Caco-2 (cell line): ENCODE measurements at regions not wholly inside any gene's neighbourhood (a gene's known extent, or its start where the extent isn't known, plus 50 kb on each side); places are given as distances from the start of the nearest gene placed in this dataset.
"Not testable (repeated sequence)": the region's sequence is repeated elsewhere in the genome, so short reads cannot be mapped to it uniquely, and the experiment has no call there.

Experiments
- BruUV-seq: library from RNA; stranded (reverse); fragments of 400-500 nt; replicated peaks from 2 replicates; lab custom pipeline; 2021; lab: Mats Ljungman, UMichigan
- CTCF ChIA-PET: fragments of 300-600 bp; sonication (Branson Sonifier 250); formaldehyde crosslinking; loops from one replicate; lab custom pipeline; 2022; ENCODE audit warnings: antibody characterized with exemption; lab: Charles Lee
- POLR2A ChIA-PET: fragments of 300-600 bp; sonication (Branson Sonifier 250); formaldehyde crosslinking; loops from one replicate; lab custom pipeline; 2022; ENCODE audit warnings: antibody characterized with exemption; lab: Charles Lee
- DNase-seq, 2 experiments: peaks; one replicate each; pipeline versions ENCODE4 v3.0.0 to v3.0.0-alpha.2; 2020 to 2022
- H3K27me3 ChIP-seq: replicated peaks from 2 replicates; pipeline ENCODE4 v1.6.0; 2011; ENCODE audit warnings: low read length; ENCODE audit not compliant: control insufficient read depth, insufficient read depth
- H3K36me3 ChIP-seq: 2 replicates; pipeline ENCODE4 v1.5.1; 2011; ENCODE audit warnings: low read length; ENCODE audit not compliant: control insufficient read depth, insufficient read depth
- H3K4me1 ChIP-seq: fragments of 250-450 bp; sonication (Bioruptor Pico); 2 replicates; pipeline ENCODE4 v1.5.1; 2020; ENCODE audit warnings: mild to moderate bottlenecking
- H3K4me3 ChIP-seq: 2 replicates; pipeline ENCODE4 v1.5.1; 2011; ENCODE audit warnings: low read depth, mild to moderate bottlenecking, control low read depth, low read length
- H3K9me3 ChIP-seq: fragments of 250-450 bp; sonication (Bioruptor Pico); 2 replicates; pipeline ENCODE4 v1.5.1; 2020; ENCODE audit warnings: mild to moderate bottlenecking, moderate library complexity
- H3K27ac Mint-ChIP-seq: one replicate; pipeline ENCODE4 v1.8.0; 2022; ENCODE audit warnings: mixed read lengths; ENCODE audit not compliant: unreplicated experiment
- H3K27me3 Mint-ChIP-seq: one replicate; pipeline ENCODE4 v1.8.0; 2022; ENCODE audit warnings: mixed read lengths; ENCODE audit not compliant: insufficient read depth, unreplicated experiment
- H3K36me3 Mint-ChIP-seq: one replicate; pipeline ENCODE4 v1.8.0; 2022; ENCODE audit warnings: mild to moderate bottlenecking, mixed read lengths; ENCODE audit not compliant: insufficient read depth, unreplicated experiment
- H3K4me1 Mint-ChIP-seq: one replicate; pipeline ENCODE4 v1.8.0; 2022; ENCODE audit warnings: low read depth, mixed read lengths; ENCODE audit not compliant: unreplicated experiment
- H3K4me3 Mint-ChIP-seq: one replicate; pipeline ENCODE4 v1.8.0; 2022; ENCODE audit warnings: mild to moderate bottlenecking, moderate library complexity, mixed read lengths; ENCODE audit not compliant: unreplicated experiment
- H3K9me3 Mint-ChIP-seq: one replicate; pipeline ENCODE4 v1.8.0; 2022; ENCODE audit warnings: mixed read lengths; ENCODE audit not compliant: unreplicated experiment
- CTCF ChIP-seq, 2 experiments: fragments of 200-600 bp in 1 of 2; IDR thresholded peaks; 1 replicate in 1 of 2; 2 replicates in 1 of 2; pipeline versions ENCODE4 v1.5.1 to v1.8.0; 2011 to 2022; ENCODE audit warnings: antibody characterized with exemption in 1 of 2, control low read depth in 1 of 2, inconsistent platforms in 1 of 2, low read depth in 1 of 2, low read length in 1 of 2, mild to moderate bottlenecking in 1 of 2, moderate library complexity in 1 of 2; ENCODE audit not compliant: insufficient read depth in 1 of 2, severe bottlenecking in 1 of 2, unreplicated experiment in 1 of 2
- intact Hi-C: fragments of 100-400 bp; cut with micrococcal nuclease; formaldehyde crosslinking; loops from one replicate; pipeline ENCODE4 v1.10.0; 2022; ENCODE audit not compliant: unreplicated experiment

GRCh38 chr6:93829757-93830156 is 410.4 kb upstream of the EPHA7 start:
- H3K27me3 ChIP-seq, H3K36me3 Mint-ChIP-seq, H3K4me1 ChIP-seq, CTCF ChIA-PET, H3K4me3 Mint-ChIP-seq, DNase-seq, H3K4me1 Mint-ChIP-seq, H3K27me3 Mint-ChIP-seq, H3K9me3 Mint-ChIP-seq, H3K27ac Mint-ChIP-seq, H3K36me3 ChIP-seq, BruUV-seq, H3K9me3 ChIP-seq, POLR2A ChIA-PET, intact Hi-C loops, H3K4me3 ChIP-seq: not testable (repeated sequence)

- ChIA-PET POLR2A (no interaction called here), CTCF (no interaction called here)
- Mint-ChIP-seq H3K36me3 (no peaks in the 10 kb centered on the region), H3K4me3 (no peak overlapping the region), H3K27ac (no peak overlapping the region), H3K27me3 (no peaks in the 10 kb centered on the region), H3K9me3 (no peaks in the 10 kb centered on the region), H3K4me1 (no peaks in the 10 kb centered on the region)
- no peak for TF ChIP-seq CTCF (IDR thresholded peaks at IDR 0.05; ENCODE audit: insufficient read depth in 1 of 2, low read depth in 1 of 2, low read length in 1 of 2, severe bottlenecking in 1 of 2, unreplicated experiment in 1 of 2)
- no peaks in the 10 kb centered on the region for H3K4me1 ChIP-seq
- no peaks in the 10 kb centered on the region for H3K36me3 ChIP-seq
- BruUV-seq, result no TSS peak
- no peak overlapping the region for H3K4me3 ChIP-seq
- H3K27me3 ChIP-seq, result no peaks in the 10 kb centered on the region
- no peaks in the 10 kb centered on the region for H3K9me3 ChIP-seq
- intact Hi-C loops, result no loop called here
- DNase-seq, result no peak
Observed at GRCh38 chr6:93829009-93829408, 409.6 kb upstream of the EPHA7 start.

- Mint-ChIP-seq H3K36me3 (no peaks in the 10 kb centered on the region), H3K27ac (no peak overlapping the region), H3K4me1 (no peaks in the 10 kb centered on the region), H3K27me3 (no peaks in the 10 kb centered on the region), H3K4me3 (no peak overlapping the region), H3K9me3 (no peaks in the 10 kb centered on the region)
- Histone ChIP-seq H3K9me3 (no peaks in the 10 kb centered on the region), H3K4me1 (no peaks in the 10 kb centered on the region), H3K4me3 (no peak overlapping the region), H3K27me3 (no peaks in the 10 kb centered on the region), H3K36me3 (no peaks in the 10 kb centered on the region)
- DNase-seq, result no peak
- TF ChIP-seq CTCF (IDR thresholded peaks at IDR 0.05; ENCODE audit: insufficient read depth in 1 of 2, low read depth in 1 of 2, low read length in 1 of 2, severe bottlenecking in 1 of 2, unreplicated experiment in 1 of 2), result no peak
- ChIA-PET CTCF (no interaction called here), POLR2A (no interaction called here)
- intact Hi-C loops, result no loop called here
- no TSS peak for BruUV-seq
Observed at GRCh38 chr6:93828553-93828952, 409.2 kb upstream of the EPHA7 start.

- intact Hi-C loops, result no loop called here
- Histone ChIP-seq H3K9me3 (no peaks in the 10 kb centered on the region), H3K27me3 (no peaks in the 10 kb centered on the region), H3K36me3 (no peaks in the 10 kb centered on the region), H3K4me3 (no peak overlapping the region), H3K4me1 (no peaks in the 10 kb centered on the region)
- TF ChIP-seq CTCF (IDR thresholded peaks at IDR 0.05; ENCODE audit: insufficient read depth in 1 of 2, low read depth in 1 of 2, low read length in 1 of 2, severe bottlenecking in 1 of 2, unreplicated experiment in 1 of 2), result no peak
- H3K27me3 Mint-ChIP-seq, result no peaks in the 10 kb centered on the region
- H3K4me3 Mint-ChIP-seq, result no peak overlapping the region
- H3K9me3 Mint-ChIP-seq, result no peaks in the 10 kb centered on the region
- ChIA-PET POLR2A (no interaction called here), CTCF (no interaction called here)
- no peak overlapping the region for H3K27ac Mint-ChIP-seq
- no peaks in the 10 kb centered on the region for H3K36me3 Mint-ChIP-seq
- DNase-seq, result no peak
- H3K4me1 Mint-ChIP-seq, result no peaks in the 10 kb centered on the region
- no TSS peak for BruUV-seq
Observed at GRCh38 chr6:93827728-93828127, 408.4 kb upstream of the EPHA7 start.
